Heart left ventricle (tissue), 13 donors: ENCODE measurements at regions not wholly inside any gene's neighbourhood (a gene's known extent, or its start where the extent isn't known, plus 50 kb on each side); places are given as distances from the start of the nearest gene placed in this dataset.

ENCODE experiments used
- CTCF ChIP-seq, 12 donors: fragments of 200-600 bp; sonication (generic) in 4 of 12; IDR thresholded peaks; one replicate each; pipeline versions ENCODE4 v1.5.0 to v1.8.0; 2018 to 2022; ENCODE audit warnings: antibody characterized with exemption in 12 of 12, mild to moderate bottlenecking in 5 of 12
- POLR2A ChIP-seq, 2 donors: fragments of 450-650 bp; IDR thresholded peaks; one replicate each; pipeline ENCODE4 v1.6.1; 2017; ENCODE audit warnings: antibody characterized with exemption in 2 of 2, mild to moderate bottlenecking in 2 of 2, moderate library complexity in 2 of 2
- donor health status: ischemic (EF 13 %, LVEDD 7.1; RV severe dilation, severe dysfunction).
- donor health status: DM: no; HTN: yes; CAD: no.
- donor health status: DM: no; HTN: no; CAD: no.
- donor health status: ischemic (EF 25% LVEDD 6.9; RV normal size, moderate dysfunction).
- donor health status: ischemic (EF 25% LVEDD 5.7; RV mildly dilated, moderate dysfunction).
- donor health status: ischemic (EF 35%, LVEDD 5.7; RV mildly dilated, moderate dysfunction).
- donor health status: nonischemic (EF 11% LVEDD 7.7; RV severe dilation, severe dysfunction).
- donor health status: DM: yes; HTN: yes; CAD: no.
- donor health status: PGD.
- donor health status: ischemic (EF 29% LVEDD 5.4; RV normal size, mild dysfunction).
- donor health status: nonischemic (EF 23%, LVEDD 6.1; RV moderate dilation, normal function).

- TF ChIP-seq POLR2A (IDR thresholded peaks at IDR 0.05) = no peak
- TF ChIP-seq CTCF (IDR thresholded peaks at IDR 0.05) = no peak
These were observed 51.0 kb upstream of the NXPH2 start for GRCh38 chr2:138831154-138831553.
